HG03108 (cell line): ENCODE measurements at regions not wholly inside any gene's neighbourhood (a gene's known extent, or its start where the extent isn't known, plus 50 kb on each side); places are given as distances from the start of the nearest gene placed in this dataset.

Source experiments
- ATAC-seq: cut with Tn5 transposase; IDR thresholded peaks from one replicate; pipeline ENCODE4 v1.9.1; 2021; ENCODE audit warnings: moderate library complexity; ENCODE audit not compliant: unreplicated experiment

DNA sequence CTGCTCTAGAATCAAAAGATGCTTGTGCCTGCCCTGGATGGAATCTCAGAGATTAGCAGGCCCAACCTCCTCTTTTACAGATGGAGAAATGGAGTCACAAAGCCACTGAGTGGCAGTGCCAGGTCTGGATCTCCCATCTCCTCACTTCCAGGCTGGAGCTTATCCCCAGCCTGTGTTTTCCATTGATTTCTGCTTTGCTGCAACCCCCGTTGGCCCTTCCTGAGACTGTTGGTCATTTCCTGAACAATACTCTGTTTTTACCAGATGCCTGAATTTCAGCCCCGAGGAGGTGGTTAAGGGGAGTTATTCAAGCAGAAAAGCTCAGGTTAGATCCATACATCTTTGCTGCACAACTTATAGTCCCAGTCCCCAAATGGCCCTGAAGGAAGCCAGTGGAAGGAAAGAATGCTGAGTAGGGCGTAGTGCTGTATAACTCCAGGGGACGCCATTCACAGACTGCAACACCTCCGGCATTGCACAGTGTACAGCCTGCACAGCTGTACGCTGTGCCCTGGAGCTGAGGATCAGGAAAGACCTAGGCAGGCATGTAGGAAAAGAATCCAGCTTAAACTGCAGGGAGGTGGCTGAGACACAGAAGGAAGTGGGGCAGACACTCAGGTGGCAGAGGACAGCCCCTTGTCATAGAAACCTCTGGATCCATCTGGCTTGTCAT is 77.5 kb downstream of the RPLP1 start:
- no peak for ATAC-seq

DNA sequence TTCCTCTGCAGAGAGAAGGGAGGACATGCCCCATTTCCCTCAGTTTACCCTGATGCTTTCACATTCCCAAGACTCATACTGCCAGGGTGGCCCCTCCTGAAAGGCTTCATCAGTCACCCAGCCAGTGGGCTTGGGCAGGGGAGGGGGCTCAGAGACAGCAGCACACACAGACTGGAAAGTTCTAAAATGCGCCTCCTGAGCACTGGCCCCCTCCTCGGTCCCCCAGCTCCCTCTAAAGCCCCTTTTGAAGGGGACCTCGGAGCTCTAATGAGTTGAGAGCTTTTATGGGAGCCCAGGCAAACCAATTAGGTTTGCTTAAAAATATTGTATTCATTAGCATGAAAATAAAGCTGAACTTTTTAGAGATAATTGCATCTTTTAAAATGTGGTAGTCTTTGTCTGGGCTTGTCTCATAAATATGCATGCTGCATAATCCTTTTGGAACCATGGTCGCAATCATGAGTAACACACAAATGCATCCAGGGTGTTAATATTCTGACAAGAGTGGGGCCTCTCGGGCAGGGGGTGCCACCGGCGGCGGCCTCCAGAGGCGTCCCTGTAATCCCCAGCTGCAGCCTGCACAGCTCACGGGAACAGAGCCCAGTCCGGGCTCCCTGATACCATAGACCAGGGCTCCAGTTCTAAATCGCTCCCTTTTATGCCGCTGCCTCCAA is 78.5 kb downstream of the RPLP1 start:
- no peak for ATAC-seq

GRCh38 chr15:69531665-69532027 is 79.0 kb downstream of the RPLP1 start:
- no peak for ATAC-seq

DNA sequence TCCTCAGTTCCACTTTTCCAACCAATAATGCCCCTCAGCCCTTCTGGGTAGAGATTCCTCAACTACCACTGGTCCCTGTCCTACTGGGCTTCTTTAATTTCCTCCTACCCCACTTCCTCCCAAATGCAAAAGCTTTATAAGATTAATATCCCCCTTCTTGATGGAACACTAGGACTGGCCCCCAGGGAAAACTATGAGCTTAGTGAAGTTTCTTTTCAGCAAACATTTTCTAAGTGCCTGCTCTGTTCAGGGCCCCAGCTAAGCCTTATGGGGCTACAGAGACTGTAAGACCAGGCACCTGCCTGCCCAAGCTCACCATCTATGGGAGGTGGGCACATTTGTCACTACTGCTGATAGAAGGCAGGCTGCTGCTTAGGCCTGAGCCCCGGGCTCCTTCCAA is 79.4 kb downstream of the RPLP1 start:
- ATAC-seq: no peak

GRCh38 chr15:69532856-69533255 is 80.2 kb downstream of the RPLP1 start:
- ATAC-seq: no peak

DNA sequence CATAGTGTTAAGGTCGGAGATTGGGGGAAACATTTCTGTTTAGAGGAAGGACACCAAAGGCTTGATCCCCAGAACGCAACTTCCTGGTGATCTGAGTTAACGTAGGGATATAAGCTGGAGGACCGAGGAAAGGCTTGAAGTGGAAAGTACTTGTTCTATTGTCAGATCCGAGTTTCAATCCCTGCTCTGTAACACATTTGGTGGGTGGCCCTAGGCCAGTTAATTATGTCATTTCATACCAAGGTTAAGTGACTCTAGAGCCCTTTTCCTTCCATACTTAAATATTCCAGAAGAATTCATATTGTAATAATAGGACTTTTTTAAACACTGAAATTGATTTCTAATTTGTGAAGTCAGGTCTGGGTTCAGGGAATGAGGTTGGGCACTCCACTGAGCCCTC is 80.9 kb downstream of the RPLP1 start:
- ATAC-seq: no peak

DNA sequence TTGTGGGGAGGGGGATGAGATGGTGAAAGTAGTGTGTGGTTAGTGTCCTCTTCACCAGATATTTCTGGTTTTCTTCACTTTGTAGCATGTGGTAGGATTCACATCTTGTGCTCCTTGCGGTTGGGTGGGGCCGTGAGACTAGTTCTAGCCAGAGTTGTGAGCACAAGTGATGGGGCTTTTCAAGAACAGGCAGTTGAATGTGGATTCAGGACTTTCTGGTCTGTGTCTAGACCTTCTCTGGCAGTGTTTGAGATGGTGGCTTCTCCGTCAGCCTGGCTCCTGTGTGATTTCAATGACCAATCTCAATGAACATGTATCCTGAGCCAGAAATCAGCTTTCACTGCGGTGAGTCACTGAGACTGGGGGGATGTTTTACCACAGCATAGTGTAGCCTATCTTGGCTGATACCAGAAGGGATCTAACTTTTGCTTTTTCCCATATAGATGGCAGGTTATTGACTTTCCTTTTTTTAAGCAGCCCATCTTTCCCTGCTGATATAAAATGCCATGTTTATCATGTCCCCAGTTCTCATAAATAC is 82.6 kb downstream of the RPLP1 start:
- ATAC-seq: no peak

DNA sequence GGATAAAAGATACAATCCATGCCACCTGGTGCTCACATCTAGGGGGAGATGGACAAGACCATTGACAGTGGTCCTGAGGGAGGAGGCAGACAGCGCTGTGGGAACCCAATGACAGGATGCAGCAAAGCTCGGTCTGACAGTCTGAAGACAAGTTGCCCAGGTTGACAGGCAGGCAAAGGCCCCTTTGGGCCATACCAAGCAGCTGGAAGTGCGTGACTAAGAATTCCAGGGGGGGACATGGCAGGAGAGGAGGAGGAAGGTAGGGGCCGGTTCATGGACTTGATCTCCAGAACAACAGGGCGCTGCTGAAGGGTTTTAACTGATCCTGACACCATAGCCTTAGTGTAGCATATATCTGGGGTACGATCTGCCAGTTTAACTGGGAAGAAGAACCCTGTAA is 83.4 kb downstream of the RPLP1 start:
- ATAC-seq: no peak

- no peak for ATAC-seq
Observed at GRCh38 chr15:69536726-69537512, 84.3 kb downstream of the RPLP1 start.

DNA sequence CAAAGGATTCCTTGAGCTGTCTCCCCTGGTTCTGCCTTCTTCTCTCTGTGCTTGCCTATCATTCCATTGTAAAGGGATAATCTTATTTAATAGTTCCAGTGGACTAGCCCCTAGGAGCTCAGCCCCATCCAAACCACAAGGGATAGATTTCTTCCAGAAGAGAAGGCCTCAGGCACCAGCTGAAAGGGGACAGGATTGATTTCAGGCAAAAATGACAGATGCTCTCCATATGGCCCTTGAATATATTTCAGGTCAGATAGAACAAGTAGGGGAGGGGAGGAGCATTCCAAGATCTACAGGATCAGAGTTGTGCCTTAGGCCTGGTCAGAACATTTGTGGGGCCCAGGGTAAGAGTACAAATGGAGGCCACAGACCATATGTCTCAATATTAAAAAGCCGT is 85.3 kb downstream of the RPLP1 start:
- ATAC-seq: no peak

- no peak for ATAC-seq
Observed at GRCh38 chr15:69538379-69538778, 85.8 kb downstream of the RPLP1 start.

GRCh38 chr15:69539345-69539744 is 86.7 kb downstream of the RPLP1 start:
- no peak for ATAC-seq

GRCh38 chr15:69540622-69541021 is 88.0 kb downstream of the RPLP1 start:
- ATAC-seq: no peak

- no peak for ATAC-seq
Observed at GRCh38 chr15:69542028-69542427, 89.4 kb downstream of the RPLP1 start.

DNA sequence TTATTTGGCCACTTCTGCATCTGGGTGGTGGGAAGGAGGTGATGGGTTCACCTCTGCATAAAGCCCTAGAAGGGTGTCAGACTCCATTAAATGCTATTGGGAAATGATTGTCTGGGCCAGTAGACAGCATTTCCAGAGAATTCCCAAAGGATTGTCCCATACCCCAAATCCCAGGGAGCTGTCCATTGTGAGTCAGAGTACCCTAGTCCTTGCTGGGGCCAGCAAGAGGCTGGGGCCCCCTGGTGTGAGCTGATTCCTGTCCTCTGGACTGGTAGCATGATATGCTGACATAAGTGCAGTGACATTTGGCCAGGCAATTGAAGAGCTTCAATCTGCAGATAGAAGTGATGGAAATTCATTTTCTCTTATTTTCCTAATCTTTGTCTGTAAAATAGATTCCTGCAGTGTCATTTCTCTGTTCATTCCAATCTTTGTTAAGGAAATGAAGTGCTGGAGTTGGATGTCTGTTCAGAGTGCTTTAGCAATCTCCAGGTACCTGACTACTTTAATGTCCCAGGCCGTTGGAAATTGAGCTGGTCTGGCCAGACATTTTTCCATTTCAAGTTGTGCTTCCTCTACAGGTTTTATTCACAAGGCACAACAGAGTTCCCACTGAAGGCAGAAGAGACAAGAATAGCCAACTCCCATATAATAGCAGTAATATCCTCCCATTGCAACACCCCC is 91.2 kb downstream of the RPLP1 start:
- ATAC-seq: no peak

- ATAC-seq: no peak
Observed at GRCh38 chr15:69544365-69545113, 91.9 kb downstream of the RPLP1 start.

GRCh38 chr15:69546182-69546581 is 93.6 kb downstream of the RPLP1 start:
- no peak for ATAC-seq

DNA sequence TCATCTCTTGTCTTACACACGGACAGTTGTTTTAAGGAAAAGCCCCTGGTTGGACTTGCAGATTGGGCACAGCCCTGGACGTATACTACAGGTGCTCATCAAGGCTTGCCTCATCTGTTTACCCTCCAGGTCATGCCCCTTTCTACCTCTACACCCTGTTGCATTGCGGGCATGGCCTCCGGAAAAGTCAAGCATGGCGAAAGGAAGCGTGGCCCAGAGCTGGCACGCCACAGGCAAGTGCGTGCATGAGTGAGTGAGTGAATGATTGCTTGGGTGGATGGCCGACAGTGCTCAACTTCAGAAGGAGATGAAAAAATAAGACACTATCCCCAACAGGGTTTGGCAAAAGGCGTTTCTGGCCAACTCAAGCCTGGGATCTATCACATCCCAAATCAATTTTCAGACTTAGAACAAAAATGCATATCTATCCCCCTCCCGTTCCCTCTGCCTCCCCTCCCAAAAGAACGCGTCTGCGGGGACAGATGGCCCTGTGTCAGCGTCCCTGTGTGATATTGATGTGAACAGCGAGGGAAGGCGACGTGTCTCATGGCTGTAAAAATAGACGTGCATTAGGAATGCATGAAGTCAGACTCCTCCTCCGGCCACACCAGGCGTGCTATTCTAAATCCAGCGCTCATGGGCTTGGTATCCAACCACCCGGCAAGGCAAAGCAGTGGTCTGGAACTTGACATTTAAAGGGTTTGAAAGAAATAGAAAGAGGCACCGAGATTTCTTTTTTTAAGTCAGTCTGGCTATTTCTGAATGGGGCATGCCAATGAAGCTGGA is 96.0 kb downstream of the RPLP1 start:
- ATAC-seq: no peak

DNA sequence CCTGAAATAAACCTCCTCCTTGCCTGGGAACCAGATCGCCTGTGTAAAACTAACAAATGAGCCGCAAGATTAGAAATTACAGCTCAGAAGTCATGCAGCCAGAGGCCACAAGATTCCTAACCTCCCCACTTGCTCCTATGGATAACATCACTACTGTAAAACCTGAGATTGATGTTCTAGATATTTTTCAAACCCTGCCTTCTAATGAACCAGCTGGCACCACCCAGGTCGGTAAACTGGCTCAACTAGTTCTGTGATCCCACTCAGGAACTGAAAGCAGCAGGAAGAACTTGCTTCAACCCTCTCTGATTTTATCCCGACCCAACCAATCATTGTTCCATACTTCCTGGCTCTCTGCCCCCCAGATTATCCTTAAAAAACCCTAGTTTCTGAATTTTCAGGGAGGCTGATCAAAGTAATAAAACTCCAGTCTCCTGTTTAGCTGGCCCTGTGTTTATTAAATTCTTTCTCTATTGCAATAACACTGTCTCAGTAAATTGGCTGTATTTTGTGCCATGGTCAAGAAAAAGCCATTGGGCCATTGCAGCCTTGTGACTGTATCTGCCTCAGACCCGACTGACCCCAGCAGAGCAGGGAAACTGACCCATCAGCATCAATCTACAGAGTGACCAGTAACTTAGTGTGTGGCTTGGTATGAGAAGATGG is 98.9 kb downstream of the RPLP1 start:
- ATAC-seq: no peak
